H1 (cell line): ENCODE measurements at regions not wholly inside any gene's neighbourhood (a gene's known extent, or its start where the extent isn't known, plus 50 kb on each side); places are given as distances from the start of the nearest gene placed in this dataset.

Experiments
- YY1 ChIP-seq: IDR thresholded peaks from 2 replicates; pipeline ENCODE4 v1.6.1; 2011; ENCODE audit warnings: low read depth, mild to moderate bottlenecking, low read length

- no peak for TF ChIP-seq YY1
These were observed 153.2 kb upstream of the SLC13A1 start (continued) for GRCh38 chr7:123352973-123353372.
